K562 (cell line): ENCODE measurements at regions not wholly inside any gene's neighbourhood (a gene's known extent, or its start where the extent isn't known, plus 50 kb on each side); places are given as distances from the start of the nearest gene placed in this dataset.

Experiments used
- ATAC-seq: fragments of 200-7000 bp; cut with Tn5 transposase; 3 replicates; pipeline ENCODE4 v1.9.1; 2020; ENCODE audit warnings: moderate library complexity
- BruUV-seq: library from RNA; stranded (reverse); fragments of 400-500 nt; replicated peaks from 2 replicates; lab custom pipeline; 2021; lab: Mats Ljungman, UMichigan
- CTCF ChIA-PET: fragments of 300-600 bp; formaldehyde crosslinking; extraction: SDS; loops from one replicate; lab custom pipeline; 2021; ENCODE audit warnings: low intra/inter-chr PET ratio; lab: Yijun Ruan, JAX
- POLR2A ChIA-PET: fragments of 300-600, 350-650 bp; sonication (Branson Sonifier 250); formaldehyde crosslinking; extraction: SDS; loops from one replicate; lab custom pipeline; 2021; ENCODE audit warnings: antibody characterized with exemption, inconsistent platforms; lab: Yijun Ruan, JAX
- DNase-seq, 4 experiments: peaks; one replicate each; pipeline versions ENCODE4 v3.0.0 to v3.0.0-alpha.2; 2011 to 2018; ENCODE audit warnings: low spot score in 3 of 4, mixed read lengths in 3 of 4; ENCODE audit errors: extremely low read depth in 1 of 4
- FAIRE-seq: peaks from 2 replicates; lab custom pipeline; 2011; peaks lifted over from hg19 to GRCh38; lab: Jason Lieb, UNC
- H2AFZ ChIP-seq: 2 replicates; pipeline ENCODE4 v1.6.0; 2011; ENCODE audit warnings: low read depth, low read length, control low read depth, inconsistent platforms
- H3K27ac ChIP-seq: fragments of 200-600 bp; 3 replicates; pipeline ENCODE4 v1.8.0; 2011; ENCODE audit warnings: low read depth, mild to moderate bottlenecking, control low read depth, inconsistent platforms, low read length, moderate library complexity, mixed read lengths; ENCODE audit errors: extremely low read depth
- H3K27me3 ChIP-seq, 2 experiments: fragments of 300-600 bp in 1 of 2; 2 replicates in 1 of 2; 3 replicates in 1 of 2; pipeline versions ENCODE4 v1.6.0 to v1.8.0; 2011; ENCODE audit warnings: inconsistent platforms in 2 of 2, low read length in 2 of 2, mild to moderate bottlenecking in 1 of 2, mixed read lengths in 1 of 2, moderate library complexity in 1 of 2; ENCODE audit not compliant: control insufficient read depth in 2 of 2, insufficient read depth in 2 of 2
- H3K36me3 ChIP-seq: fragments of 300-600 bp; 3 replicates; pipeline ENCODE4 v1.8.0; 2011; ENCODE audit warnings: mild to moderate bottlenecking, low read length, inconsistent platforms; ENCODE audit not compliant: control insufficient read depth, insufficient read depth
- H3K4me1 ChIP-seq, 2 experiments: fragments of 200-600 bp in 1 of 2; replicated peaks in 1 of 2; 2 replicates in 1 of 2; 3 replicates in 1 of 2; pipeline versions ENCODE4 v1.5.1 to v1.8.0; 2011; ENCODE audit warnings: inconsistent platforms in 2 of 2, low read length in 2 of 2, mild to moderate bottlenecking in 1 of 2, mixed read lengths in 1 of 2, moderate library complexity in 1 of 2; ENCODE audit not compliant: control insufficient read depth in 2 of 2, insufficient read depth in 2 of 2
- H3K4me2 ChIP-seq: 2 replicates; pipeline ENCODE4 v1.6.1; 2011; ENCODE audit warnings: low read length, control low read depth, inconsistent platforms, mixed read lengths; ENCODE audit not compliant: insufficient read depth
- H3K4me3 ChIP-seq: fragments of 200-600 bp; sonication (generic), shearing (Covaris generic); 2 replicates; pipeline ENCODE4 v1.5.1; 2016; ENCODE audit warnings: control low read depth, inconsistent platforms
- H3K79me2 ChIP-seq: fragments of 200-600 bp; 3 replicates; pipeline ENCODE4 v1.8.0; 2011; ENCODE audit warnings: low read length, inconsistent platforms; ENCODE audit not compliant: control insufficient read depth, insufficient read depth
- H3K9ac ChIP-seq, 2 experiments: 2 replicates each; pipeline versions ENCODE4 v1.6.0 to v1.6.1; 2011; ENCODE audit warnings: low read depth in 2 of 2, low read length in 2 of 2, control low read depth in 1 of 2, inconsistent platforms in 1 of 2, mild to moderate bottlenecking in 1 of 2, mixed read lengths in 1 of 2; ENCODE audit not compliant: insufficient read depth in 1 of 2
- H3K9me1 ChIP-seq: one replicate; pipeline ENCODE4 v1.6.0; 2011; ENCODE audit warnings: inconsistent platforms, mild to moderate bottlenecking, low read length, moderate library complexity; ENCODE audit not compliant: control insufficient read depth, insufficient read depth
- H3K9me3 ChIP-seq: replicated peaks from 2 replicates; pipeline ENCODE4 v1.5.1; 2011; ENCODE audit warnings: low read depth, low read length, inconsistent platforms; ENCODE audit not compliant: control insufficient read depth, insufficient read depth
- H4K20me1 ChIP-seq: replicated peaks from 2 replicates; pipeline ENCODE4 v1.6.1; 2011; ENCODE audit warnings: low read length, inconsistent platforms, mixed read lengths; ENCODE audit not compliant: control insufficient read depth, insufficient read depth
- KDM4B ChIP-seq, 2 experiments: fragments of 450-650 bp in 1 of 2; sonication (generic) in 1 of 2; IDR thresholded peaks; 2 replicates each; pipeline ENCODE4 v1.6.1; 2016 to 2017; ENCODE audit warnings: borderline replicate concordance in 2 of 2, antibody characterized with exemption in 1 of 2, low read depth in 1 of 2, mild to moderate bottlenecking in 1 of 2
- PCBP2 ChIP-seq: fragments of 200-400 bp; formaldehyde crosslinking; IDR thresholded peaks from 2 replicates; pipeline ENCODE4 v1.6.1; 2018; ENCODE audit warnings: low read length, low read depth, mild to moderate bottlenecking, moderate library complexity; ENCODE audit not compliant: poor library complexity, severe bottlenecking
- SRF ChIP-seq, 2 experiments: fragments of 250-450, 450-650 bp in 1 of 2; sonication (Bioruptor Pico) in 1 of 2; sonication (generic) in 1 of 2; formaldehyde crosslinking; IDR thresholded peaks; 2 replicates each; pipeline versions ENCODE4 v1.5.0 to v1.5.1; 2020 to 2022; ENCODE audit warnings: mild to moderate bottlenecking in 1 of 2, missing genetic modification reagents in 1 of 2
- in situ Hi-C: fragments of 300-500 bp; cut with MboI; formaldehyde crosslinking; loops from 4 replicates; pipeline ENCODE4 v1.15.0; 2018; ENCODE audit warnings: inconsistent platforms, mixed read lengths
- intact Hi-C: fragments of 100-400 bp; cut with micrococcal nuclease; formaldehyde crosslinking; loops from 2 replicates; pipeline ENCODE4 v1.14.2; 2022
- TF ChIP-seq, protein P1 (sequence below): IDR thresholded peaks from 3 replicates; pipeline ENCODE4 v1.6.1; 2011; ENCODE audit warnings: borderline replicate concordance, mild to moderate bottlenecking; ENCODE audit not compliant: insufficient read length, insufficient read depth

DNA sequence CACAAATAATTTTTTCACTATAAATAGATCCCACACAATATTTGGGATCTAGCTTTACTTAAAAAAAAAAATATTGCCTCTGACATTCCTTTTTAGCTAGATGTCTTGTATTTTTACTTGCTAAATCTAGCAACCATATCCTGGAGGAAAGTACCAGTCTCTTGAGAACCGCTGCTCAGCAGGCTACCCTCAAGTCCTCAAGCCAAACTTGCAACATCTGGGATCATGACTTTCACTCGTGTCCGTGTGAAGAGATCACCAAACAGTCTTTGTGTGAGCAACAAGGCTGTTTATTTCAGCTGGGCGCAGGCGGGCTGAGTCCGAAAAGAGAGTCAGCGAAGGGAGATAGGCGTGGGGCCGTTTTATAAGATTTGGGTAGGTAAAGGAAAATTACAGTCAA, 180.3 kb upstream of the FER start (continued):
- TF ChIP-seq SRF (CRISPR knock-in tag; IDR thresholded peaks at IDR 0.05) (no peak), KDM4B (IDR thresholded peaks at IDR 0.05; ENCODE audit: borderline replicate concordance in 2 of 2, low read depth in 1 of 2) (no peak), PCBP2 (no peak)

GRCh38 chr5:108564441-108564840, 182.5 kb upstream of the FBXL17 start:
- Histone ChIP-seq H3K27me3 (no peaks in the 10 kb centered on the region; a peak in 1 of 5 replicates), H3K27ac (no peak overlapping the region), H3K4me3 (no peak overlapping the region)
- DNase-seq (no peak), FAIRE-seq (no peak), ATAC-seq (no peak)
- CTCF ChIA-PET, result no interaction called here
- TF ChIP-seq, protein P1, sequence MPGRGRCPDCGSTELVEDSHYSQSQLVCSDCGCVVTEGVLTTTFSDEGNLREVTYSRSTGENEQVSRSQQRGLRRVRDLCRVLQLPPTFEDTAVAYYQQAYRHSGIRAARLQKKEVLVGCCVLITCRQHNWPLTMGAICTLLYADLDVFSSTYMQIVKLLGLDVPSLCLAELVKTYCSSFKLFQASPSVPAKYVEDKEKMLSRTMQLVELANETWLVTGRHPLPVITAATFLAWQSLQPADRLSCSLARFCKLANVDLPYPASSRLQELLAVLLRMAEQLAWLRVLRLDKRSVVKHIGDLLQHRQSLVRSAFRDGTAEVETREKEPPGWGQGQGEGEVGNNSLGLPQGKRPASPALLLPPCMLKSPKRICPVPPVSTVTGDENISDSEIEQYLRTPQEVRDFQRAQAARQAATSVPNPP, result no peak
- TF ChIP-seq, all 486 proteins: peak for 0
- no peaks in the 10 kb centered on the region for H3K9me1 ChIP-seq
- no peak overlapping the region for H3K9ac ChIP-seq
- no TSS peak for BruUV-seq
- no peaks in the 10 kb centered on the region for H3K4me1 ChIP-seq
- no peaks in the 10 kb centered on the region for H3K36me3 ChIP-seq
- H2AFZ ChIP-seq, result no peak overlapping the region
- H3K4me2 ChIP-seq, result no peak overlapping the region
- in situ Hi-C loops (no loop called here), intact Hi-C loops (no loop called here)
- H4K20me1 ChIP-seq, result no peaks in the 10 kb centered on the region
- H3K9me3 ChIP-seq, result no peaks in the 10 kb centered on the region
- POLR2A ChIA-PET, result no interaction called here
- no peaks in the 10 kb centered on the region for H3K79me2 ChIP-seq
